ENCODE measurements at regions not wholly inside any gene's neighbourhood (a gene's known extent, or its start where the extent isn't known, plus 50 kb on each side); places are given as distances from the start of the nearest gene placed in this dataset.

DNA sequence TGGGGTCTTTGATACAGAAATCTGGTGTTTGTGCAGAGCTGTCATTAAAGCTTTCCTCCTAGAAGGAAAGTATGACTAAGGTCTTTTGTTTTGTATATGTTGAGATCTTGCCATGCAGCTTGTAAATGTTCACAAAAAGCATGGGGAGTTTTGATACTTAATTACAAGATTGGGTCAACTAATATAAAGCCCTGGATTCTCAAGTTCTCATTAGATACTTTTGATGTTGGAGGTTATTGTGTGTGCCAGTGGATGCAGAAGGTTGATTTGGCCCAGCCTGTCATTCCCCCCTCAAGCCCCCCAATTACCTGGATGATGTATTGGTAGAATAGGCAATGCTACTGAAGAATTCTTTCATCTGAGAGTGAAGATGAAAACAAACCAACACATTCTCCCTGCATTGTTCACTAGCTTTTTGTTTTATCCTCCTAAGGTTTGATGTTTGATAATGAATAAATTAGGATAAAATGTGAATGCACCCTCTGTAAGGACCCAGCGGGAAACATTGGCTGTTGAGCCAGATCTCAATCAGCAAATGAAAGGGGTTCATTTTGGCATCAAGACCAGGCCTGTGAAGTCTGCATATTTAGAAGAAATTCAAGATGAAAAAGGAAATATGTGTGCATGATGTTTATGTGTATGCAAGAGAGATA is 61.9 kb upstream of the ADAMTS19 start:
- intact Hi-C loops (cut with DNase I): no loop called here
- no peak overlapping the region for H3K4me3 ChIP-seq

DNA sequence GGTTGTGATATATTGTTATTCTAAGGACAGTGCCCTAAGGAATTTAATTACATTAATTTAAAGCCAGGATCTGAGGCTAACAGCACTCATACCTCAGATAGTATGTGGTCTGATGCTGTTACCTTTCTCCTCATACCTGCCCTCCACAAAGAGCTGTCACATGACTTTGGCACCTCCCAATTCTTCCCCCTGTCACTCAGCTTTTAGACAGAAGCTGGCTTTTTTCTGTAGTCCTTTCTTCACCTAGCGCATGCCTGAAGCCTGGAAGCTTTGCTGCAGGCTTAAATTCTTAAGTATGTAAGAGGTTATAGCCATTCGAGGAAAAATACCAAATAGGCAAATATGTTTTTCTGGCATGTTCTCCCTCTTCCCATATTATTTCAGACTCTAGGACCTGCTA is 61.0 kb upstream of the ADAMTS19 start:
- Histone ChIP-seq H3K4me1 (no peaks in the 10 kb centered on the region), H3K27ac (no peak overlapping the region), H3K36me3 (no peaks in the 10 kb centered on the region), H3K4me3 (no peak overlapping the region), H3K27me3 (no peaks in the 10 kb centered on the region), H3K9me3 (no peaks in the 10 kb centered on the region)
- DNase-seq: no peak
- intact Hi-C loops (cut with DNase I): no loop called here
- 89 to 94% methylated on average over 2 of the region's 2 CpGs for WGBS, 2 donors
- TF ChIP-seq EP300 (IDR thresholded peaks at IDR 0.05) (no peak), POLR2A (IDR thresholded peaks at IDR 0.05) (no peak), POLR2AphosphoS5 (IDR thresholded peaks at IDR 0.05) (no peak)
- TF ChIP-seq, protein P1, sequence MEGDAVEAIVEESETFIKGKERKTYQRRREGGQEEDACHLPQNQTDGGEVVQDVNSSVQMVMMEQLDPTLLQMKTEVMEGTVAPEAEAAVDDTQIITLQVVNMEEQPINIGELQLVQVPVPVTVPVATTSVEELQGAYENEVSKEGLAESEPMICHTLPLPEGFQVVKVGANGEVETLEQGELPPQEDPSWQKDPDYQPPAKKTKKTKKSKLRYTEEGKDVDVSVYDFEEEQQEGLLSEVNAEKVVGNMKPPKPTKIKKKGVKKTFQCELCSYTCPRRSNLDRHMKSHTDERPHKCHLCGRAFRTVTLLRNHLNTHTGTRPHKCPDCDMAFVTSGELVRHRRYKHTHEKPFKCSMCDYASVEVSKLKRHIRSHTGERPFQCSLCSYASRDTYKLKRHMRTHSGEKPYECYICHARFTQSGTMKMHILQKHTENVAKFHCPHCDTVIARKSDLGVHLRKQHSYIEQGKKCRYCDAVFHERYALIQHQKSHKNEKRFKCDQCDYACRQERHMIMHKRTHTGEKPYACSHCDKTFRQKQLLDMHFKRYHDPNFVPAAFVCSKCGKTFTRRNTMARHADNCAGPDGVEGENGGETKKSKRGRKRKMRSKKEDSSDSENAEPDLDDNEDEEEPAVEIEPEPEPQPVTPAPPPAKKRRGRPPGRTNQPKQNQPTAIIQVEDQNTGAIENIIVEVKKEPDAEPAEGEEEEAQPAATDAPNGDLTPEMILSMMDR (IDR thresholded peaks at IDR 0.05): no peak

More for the DNA sequence above, 61.9 kb upstream of the ADAMTS19 start:
- DNase-seq: no peak
- TF ChIP-seq POLR2A (IDR thresholded peaks at IDR 0.05) (no peak), EP300 (IDR thresholded peaks at IDR 0.05) (no peak), POLR2AphosphoS5 (IDR thresholded peaks at IDR 0.05) (no peak)
- TF ChIP-seq, protein P1 (IDR thresholded peaks at IDR 0.05): no peak
- Histone ChIP-seq H3K27me3 (no peaks in the 10 kb centered on the region), H3K27ac (no peak overlapping the region), H3K36me3 (no peaks in the 10 kb centered on the region), H3K9me3 (no peaks in the 10 kb centered on the region), H3K4me1 (no peaks in the 10 kb centered on the region)
- 92 to 93% methylated on average over 1 of the region's 1 CpG for WGBS, 2 donors

DNA sequence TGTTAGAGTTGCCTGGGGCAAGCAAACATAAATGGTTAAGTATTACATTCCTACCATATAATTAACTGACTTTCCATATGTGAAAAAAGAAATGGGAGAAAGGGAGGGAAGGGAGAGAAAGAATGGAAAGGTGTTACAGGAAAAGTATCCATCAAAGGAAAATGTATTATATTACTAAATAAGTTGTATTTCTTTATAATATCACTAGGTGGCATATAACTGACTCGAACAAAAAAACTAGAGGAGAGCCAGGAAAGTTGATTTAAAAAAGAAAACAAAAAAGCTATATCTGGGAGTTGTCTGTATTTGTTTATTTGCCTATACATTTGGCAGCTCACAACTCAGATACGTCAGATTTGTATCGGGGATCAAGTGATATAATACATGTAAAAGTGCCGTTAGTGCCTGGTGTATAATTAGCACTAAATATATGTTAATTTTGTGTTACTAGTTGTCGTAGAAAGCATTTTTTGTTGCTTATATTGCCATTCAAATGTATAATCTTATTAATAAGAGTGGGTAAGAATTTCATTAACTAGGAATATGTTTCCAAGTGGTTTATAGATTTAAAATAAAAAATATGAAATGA is 59.6 kb upstream of the ADAMTS19 start:
- Histone ChIP-seq H3K27me3 (no peaks in the 10 kb centered on the region), H3K4me3 (no peak overlapping the region), H3K4me1 (no peaks in the 10 kb centered on the region), H3K27ac (no peak overlapping the region), H3K36me3 (no peaks in the 10 kb centered on the region), H3K9me3 (no peaks in the 10 kb centered on the region)
- 13 to 53% methylated on average over 5 of the region's 5 CpGs for WGBS, 2 donors
- DNase-seq: no peak
- TF ChIP-seq POLR2AphosphoS5 (IDR thresholded peaks at IDR 0.05): no peak
- no peak for TF ChIP-seq POLR2A (IDR thresholded peaks at IDR 0.05)
- no peak for TF ChIP-seq EP300 (IDR thresholded peaks at IDR 0.05)
- TF ChIP-seq, protein P1 (IDR thresholded peaks at IDR 0.05): no peak
- intact Hi-C loops (cut with DNase I): no loop called here

DNA sequence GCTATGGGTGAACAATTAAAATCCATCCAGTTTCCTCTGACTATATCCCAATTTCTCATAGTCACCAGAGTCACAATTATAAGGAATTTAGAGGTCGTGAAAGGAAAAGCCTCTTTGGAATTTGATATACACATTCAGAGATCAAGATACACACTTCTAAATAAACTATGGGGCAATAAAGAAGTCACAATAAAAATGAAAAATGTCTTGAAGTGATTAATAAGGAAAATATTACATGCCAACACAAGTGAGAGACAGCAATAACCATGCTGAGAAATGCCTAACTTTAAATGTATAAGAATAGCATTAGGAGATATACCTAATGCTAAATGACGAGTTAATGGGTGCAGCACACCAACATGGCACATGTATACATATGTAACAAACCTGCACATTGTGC is 54.9 kb upstream of the ADAMTS19 start:
- intact Hi-C loops (cut with DNase I): no loop called here
- 69 to 73% methylated on average over 2 of the region's 2 CpGs for WGBS, 2 donors
- no peaks in the 10 kb centered on the region for H3K4me1 ChIP-seq
- H3K9me3 ChIP-seq: no peaks in the 10 kb centered on the region
- DNase-seq: no peak
- no peak overlapping the region for H3K4me3 ChIP-seq
- no peaks in the 10 kb centered on the region for H3K27me3 ChIP-seq
- no peaks in the 10 kb centered on the region for H3K36me3 ChIP-seq
- TF ChIP-seq, protein P1 (IDR thresholded peaks at IDR 0.05): no peak
- TF ChIP-seq POLR2A (IDR thresholded peaks at IDR 0.05): no peak
- TF ChIP-seq POLR2AphosphoS5 (IDR thresholded peaks at IDR 0.05): no peak
- TF ChIP-seq EP300 (IDR thresholded peaks at IDR 0.05): no peak
- no peak overlapping the region for H3K27ac ChIP-seq

DNA sequence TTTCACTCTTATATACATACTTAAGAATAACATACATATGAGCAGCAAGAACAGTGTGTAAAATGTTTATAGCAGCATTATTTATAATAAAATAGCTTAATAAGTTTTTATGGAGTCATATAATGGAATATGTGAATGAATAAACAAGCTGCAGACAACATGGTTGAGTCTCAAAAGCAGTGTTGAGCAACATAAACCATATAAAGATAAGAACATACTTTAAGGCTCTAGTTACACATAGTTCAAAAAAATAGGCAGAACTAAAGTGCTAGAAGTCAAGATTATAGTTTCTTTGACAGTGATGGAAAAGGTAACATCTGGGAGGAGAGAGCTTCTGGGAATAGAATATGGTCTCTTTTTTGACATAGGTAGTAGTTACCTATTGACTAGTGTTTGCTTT is 53.7 kb upstream of the ADAMTS19 start:
- intact Hi-C loops (cut with DNase I): no loop called here

More for the DNA sequence above, 53.7 kb upstream of the ADAMTS19 start:
- no peaks in the 10 kb centered on the region for H3K9me3 ChIP-seq
- no peaks in the 10 kb centered on the region for H3K4me1 ChIP-seq
- H3K27me3 ChIP-seq: no peaks in the 10 kb centered on the region
- H3K4me3 ChIP-seq: no peak overlapping the region
- H3K36me3 ChIP-seq: no peaks in the 10 kb centered on the region
- DNase-seq: no peak
- H3K27ac ChIP-seq: no peak overlapping the region
- TF ChIP-seq EP300 (IDR thresholded peaks at IDR 0.05) (no peak), POLR2AphosphoS5 (IDR thresholded peaks at IDR 0.05) (no peak)
- TF ChIP-seq, protein P1 (IDR thresholded peaks at IDR 0.05): no peak
